ENCODE measurements at regions not wholly inside any gene's neighbourhood (a gene's known extent, or its start where the extent isn't known, plus 50 kb on each side); places are given as distances from the start of the nearest gene placed in this dataset.

- TF ChIP-seq EZH2phosphoT487 (IDR thresholded peaks at IDR 0.05; ENCODE audit: low read depth, severe bottlenecking, unreplicated experiment) = no peak
- no peak for TF ChIP-seq EZH2 (IDR thresholded peaks at IDR 0.05; ENCODE audit: borderline replicate concordance)
- TF ChIP-seq CTCF (IDR thresholded peaks at IDR 0.05; ENCODE audit: poor library complexity) = no peak
- DNase-seq (ENCODE audit: low spot score) = no peak
- no peaks in the 10 kb centered on the region for H3K9me3 ChIP-seq (ENCODE audit: low read depth)
Observed at GRCh38 chr2:118689456-118689855, 158.0 kb downstream of the EN1 start.

GRCh38 chr2:118689033-118689432 is 158.4 kb downstream of the EN1 start:
- H3K4me3 ChIP-seq = no peak overlapping the region
- H3K79me2 ChIP-seq = no peaks in the 10 kb centered on the region
- H2AFZ ChIP-seq = no peak overlapping the region
- H3K27me3 ChIP-seq = no peaks in the 10 kb centered on the region
- H3K36me3 ChIP-seq (replicated peaks; ENCODE audit: insufficient read depth, low read depth) = no peaks in the 10 kb centered on the region
- DNase-seq (ENCODE audit: low spot score) = no peak
- no peaks in the 10 kb centered on the region for H3K9me3 ChIP-seq (ENCODE audit: low read depth)
- 88% methylated on average over 6 of the region's 6 CpGs for WGBS (ENCODE audit: low lambda C conversion rate, missing lambda C conversion rate)
- H3K4me2 ChIP-seq = no peak overlapping the region
- H3K4me1 ChIP-seq (ENCODE audit: insufficient read depth) = no peaks in the 10 kb centered on the region
- H3K27ac ChIP-seq = no peak overlapping the region
- H4K20me1 ChIP-seq (ENCODE audit: insufficient read depth, poor library complexity, severe bottlenecking) = no peaks in the 10 kb centered on the region
- TF ChIP-seq CTCF (IDR thresholded peaks at IDR 0.05; ENCODE audit: poor library complexity) = no peak
- no peaks in the 10 kb centered on the region for H3K9me2 ChIP-seq (replicated peaks; ENCODE audit: insufficient read depth)

More at GRCh38 chr2:118689456-118689855, 158.0 kb downstream of the EN1 start:
- Histone ChIP-seq H3K79me2 (no peaks in the 10 kb centered on the region), H3K4me2 (no peak overlapping the region), H3K4me1 (ENCODE audit: insufficient read depth) (no peaks in the 10 kb centered on the region), H3K27ac (no peak overlapping the region), H3K27me3 (no peaks in the 10 kb centered on the region), H2AFZ (no peak overlapping the region), H3K4me3 (no peak overlapping the region), H3K36me3 (replicated peaks; ENCODE audit: insufficient read depth, low read depth) (no peaks in the 10 kb centered on the region), H3K9me2 (replicated peaks; ENCODE audit: insufficient read depth) (no peaks in the 10 kb centered on the region), H4K20me1 (ENCODE audit: insufficient read depth, poor library complexity, severe bottlenecking) (no peaks in the 10 kb centered on the region)
- WGBS (ENCODE audit: low lambda C conversion rate, missing lambda C conversion rate) = 80% methylated on average over 4 of the region's 4 CpGs

DNA sequence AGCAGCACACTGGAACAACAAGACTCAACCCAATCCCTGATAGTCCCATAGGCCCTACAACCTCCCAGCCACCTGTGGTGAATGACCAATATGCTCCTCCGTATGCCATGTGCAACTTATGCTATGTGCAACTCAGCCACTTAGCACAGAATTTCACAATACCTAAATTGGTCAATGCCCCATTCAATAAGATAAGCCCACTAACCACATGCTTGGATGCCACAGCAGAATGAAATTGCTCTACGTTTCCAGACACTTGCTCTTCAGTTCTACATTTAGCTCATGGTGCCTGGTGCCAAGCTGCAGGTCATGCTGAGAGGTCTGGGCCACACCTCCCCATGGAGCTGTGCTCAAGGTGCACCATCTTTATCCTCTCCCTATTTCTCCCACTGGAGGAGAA is 159.8 kb downstream of the EN1 start:
- DNase-seq (ENCODE audit: low spot score) = no peak
- Histone ChIP-seq H3K36me3 (replicated peaks; ENCODE audit: insufficient read depth, low read depth) (no peaks in the 10 kb centered on the region), H2AFZ (no peak overlapping the region), H3K9me2 (replicated peaks; ENCODE audit: insufficient read depth) (no peaks in the 10 kb centered on the region), H3K4me3 (no peak overlapping the region), H4K20me1 (ENCODE audit: insufficient read depth, poor library complexity, severe bottlenecking) (no peaks in the 10 kb centered on the region), H3K4me2 (no peak overlapping the region), H3K27me3 (no peaks in the 10 kb centered on the region), H3K27ac (no peak overlapping the region), H3K79me2 (no peaks in the 10 kb centered on the region), H3K9me3 (ENCODE audit: low read depth) (no peaks in the 10 kb centered on the region), H3K4me1 (ENCODE audit: insufficient read depth) (no peaks in the 10 kb centered on the region)
- 85% methylated on average over 2 of the region's 2 CpGs for WGBS (ENCODE audit: low lambda C conversion rate, missing lambda C conversion rate)
- no peak for TF ChIP-seq EZH2phosphoT487 (IDR thresholded peaks at IDR 0.05; ENCODE audit: low read depth, severe bottlenecking, unreplicated experiment)
- no peak for TF ChIP-seq EZH2 (IDR thresholded peaks at IDR 0.05; ENCODE audit: borderline replicate concordance)
- no peak for TF ChIP-seq CTCF (IDR thresholded peaks at IDR 0.05; ENCODE audit: poor library complexity)

DNA sequence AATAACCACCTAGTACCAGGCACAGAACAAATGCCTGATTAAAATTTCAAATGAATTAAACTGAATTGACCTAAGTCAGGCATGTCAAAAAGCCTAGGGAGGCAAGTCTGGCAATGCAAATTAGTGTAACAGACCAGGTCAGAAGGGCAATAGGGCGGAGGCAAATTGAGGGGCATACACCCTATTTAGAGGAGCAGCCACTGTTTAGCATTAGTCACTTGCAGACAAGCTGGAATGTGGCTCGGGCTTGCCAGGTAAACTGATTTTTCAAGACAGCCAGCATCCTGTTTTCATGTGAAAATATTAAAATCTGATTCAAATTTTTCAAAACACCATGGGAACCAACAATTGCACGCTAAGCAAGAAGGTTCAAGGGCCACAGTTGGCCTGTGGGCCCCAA is 160.3 kb downstream of the EN1 start:
- WGBS (ENCODE audit: low lambda C conversion rate, missing lambda C conversion rate) = 72% methylated on average over 3 of the region's 3 CpGs
- Histone ChIP-seq H3K4me3 (no peak overlapping the region), H3K36me3 (replicated peaks; ENCODE audit: insufficient read depth, low read depth) (no peaks in the 10 kb centered on the region), H3K27me3 (no peaks in the 10 kb centered on the region), H3K9me3 (ENCODE audit: low read depth) (no peaks in the 10 kb centered on the region), H3K79me2 (no peaks in the 10 kb centered on the region), H3K9me2 (replicated peaks; ENCODE audit: insufficient read depth) (no peaks in the 10 kb centered on the region), H3K27ac (no peak overlapping the region), H2AFZ (no peak overlapping the region), H4K20me1 (ENCODE audit: insufficient read depth, poor library complexity, severe bottlenecking) (no peaks in the 10 kb centered on the region), H3K4me1 (ENCODE audit: insufficient read depth) (no peaks in the 10 kb centered on the region), H3K4me2 (no peak overlapping the region)
- DNase-seq (ENCODE audit: low spot score) = no peak
- TF ChIP-seq CTCF (IDR thresholded peaks at IDR 0.05; ENCODE audit: poor library complexity) (no peak), EZH2phosphoT487 (IDR thresholded peaks at IDR 0.05; ENCODE audit: low read depth, severe bottlenecking, unreplicated experiment) (no peak), EZH2 (IDR thresholded peaks at IDR 0.05; ENCODE audit: borderline replicate concordance) (no peak)

All from hepatocyte (in vitro differentiated cells).